ENCODE measurements at regions not wholly inside any gene's neighbourhood (a gene's known extent, or its start where the extent isn't known, plus 50 kb on each side); places are given as distances from the start of the nearest gene placed in this dataset.
"Not testable (repeated sequence)": the region's sequence is repeated elsewhere in the genome, so short reads cannot be mapped to it uniquely, and the experiment has no call there.

DNA sequence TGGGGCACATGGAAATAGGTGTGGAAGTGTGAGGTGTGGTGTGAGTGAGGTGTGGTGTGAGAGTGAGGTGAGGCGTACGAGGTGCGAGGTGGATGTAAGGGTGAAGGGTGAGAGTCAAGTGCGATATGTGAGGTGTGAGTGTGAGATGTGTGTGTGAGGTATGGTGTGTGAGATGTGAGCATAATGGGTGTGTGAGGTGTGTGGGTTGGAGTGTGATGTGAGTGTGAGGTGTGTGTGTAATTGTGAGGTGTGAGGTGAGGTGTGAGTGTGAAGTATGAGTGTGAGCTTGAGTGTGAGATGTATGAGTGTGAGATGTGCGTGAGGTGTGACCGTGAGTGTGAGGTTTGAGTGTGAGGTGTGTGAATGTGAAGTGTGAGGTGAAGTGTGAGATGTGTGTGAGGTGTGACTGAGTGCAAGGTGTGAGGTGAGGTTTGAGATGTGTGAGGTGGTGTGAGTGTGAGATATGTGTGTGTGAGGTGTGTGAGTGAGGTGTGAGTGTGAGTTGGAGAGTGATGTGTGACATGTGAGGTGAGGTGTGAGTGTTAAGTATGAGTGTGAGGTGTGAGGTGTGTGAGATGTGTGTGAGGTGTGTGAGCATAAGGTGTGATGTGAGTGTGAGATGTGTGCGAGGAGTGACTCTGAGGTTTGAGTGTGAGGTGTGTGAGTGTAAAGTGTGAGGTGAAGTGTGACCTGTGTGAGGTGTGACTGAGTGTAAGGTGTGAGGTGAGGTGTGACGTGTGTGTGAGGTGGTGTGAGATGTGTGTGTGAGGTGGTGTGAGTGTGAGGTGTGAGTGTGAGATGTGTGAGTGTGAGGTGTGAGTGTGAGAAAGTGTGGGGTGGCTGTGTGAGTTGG lies 354.0 kb downstream of the FOXL1 start:
- no peak for DNase-seq (ENCODE audit: low spot score)

- no peak for DNase-seq (ENCODE audit: low spot score)
These were observed 356.4 kb downstream of the FOXL1 start for GRCh38 chr16:86934581-86935375.

- no peak for DNase-seq (ENCODE audit: low spot score)
These were observed 361.3 kb downstream of the FOXL1 start for GRCh38 chr16:86939609-86940008.

DNA sequence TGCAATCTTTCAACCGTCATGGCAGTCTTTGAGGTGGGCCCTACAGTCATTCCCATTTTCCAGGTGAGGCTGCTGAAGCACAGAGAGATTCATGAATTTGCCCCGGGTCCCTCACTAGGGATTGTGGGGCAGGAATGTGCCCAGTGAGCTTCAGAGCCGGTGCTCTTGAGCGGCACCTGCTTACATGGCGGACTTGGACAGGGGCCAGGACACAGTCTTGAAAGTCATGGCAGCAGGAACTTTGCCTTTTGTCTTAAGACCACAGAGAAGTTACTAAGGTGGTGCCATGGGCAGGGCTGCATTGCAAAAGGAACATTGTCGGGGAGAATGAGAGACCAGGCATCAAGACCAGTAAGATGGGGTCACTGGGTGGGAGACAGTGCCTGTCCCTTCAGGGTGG lies 363.4 kb downstream of the FOXL1 start:
- no peak for DNase-seq (ENCODE audit: low spot score)

DNA sequence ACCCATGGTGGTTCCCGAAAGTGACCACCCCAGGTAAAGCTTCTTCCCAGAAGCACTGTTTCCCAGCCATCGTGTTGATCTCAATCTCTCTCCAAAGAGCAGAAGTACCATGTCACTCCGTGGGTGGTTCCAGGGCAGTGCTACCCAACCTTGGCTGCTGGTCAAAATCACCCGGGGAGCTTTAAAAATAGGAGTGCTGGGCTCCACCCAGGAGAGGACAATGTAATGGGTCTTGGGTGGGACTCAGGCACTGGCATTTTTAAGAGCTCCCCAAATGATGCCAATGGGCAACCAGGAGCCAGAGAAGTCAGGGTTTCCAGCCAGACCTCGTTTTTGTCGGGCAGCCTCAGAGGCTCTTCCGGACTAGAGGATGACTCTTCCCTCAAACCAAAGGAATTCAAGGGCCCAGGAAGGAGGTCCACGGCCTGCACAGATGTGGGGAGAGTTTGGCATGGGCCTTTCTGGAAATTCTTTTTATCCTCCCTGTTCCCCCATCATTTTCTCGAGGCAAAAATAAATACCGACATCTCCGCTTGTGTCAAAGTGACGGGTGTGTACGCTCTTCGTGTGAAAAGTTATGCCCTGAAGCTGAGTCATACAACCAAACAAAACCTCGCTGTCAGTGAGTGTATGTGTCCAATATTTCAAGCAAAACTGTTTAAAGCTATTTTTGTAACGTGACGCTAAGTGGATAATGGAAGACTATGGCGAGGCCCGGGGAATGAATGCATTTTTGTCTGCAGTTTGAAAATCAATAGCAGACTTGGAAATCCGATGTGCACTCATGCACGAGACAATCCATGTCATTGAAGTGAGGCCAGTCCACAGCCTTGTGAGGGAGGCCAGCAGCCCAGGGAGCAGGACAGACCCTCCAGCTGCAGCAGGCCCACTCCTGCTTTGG lies 364.1 kb downstream of the FOXL1 start:
- DNase-seq (ENCODE audit: low spot score) = no peak

DNA sequence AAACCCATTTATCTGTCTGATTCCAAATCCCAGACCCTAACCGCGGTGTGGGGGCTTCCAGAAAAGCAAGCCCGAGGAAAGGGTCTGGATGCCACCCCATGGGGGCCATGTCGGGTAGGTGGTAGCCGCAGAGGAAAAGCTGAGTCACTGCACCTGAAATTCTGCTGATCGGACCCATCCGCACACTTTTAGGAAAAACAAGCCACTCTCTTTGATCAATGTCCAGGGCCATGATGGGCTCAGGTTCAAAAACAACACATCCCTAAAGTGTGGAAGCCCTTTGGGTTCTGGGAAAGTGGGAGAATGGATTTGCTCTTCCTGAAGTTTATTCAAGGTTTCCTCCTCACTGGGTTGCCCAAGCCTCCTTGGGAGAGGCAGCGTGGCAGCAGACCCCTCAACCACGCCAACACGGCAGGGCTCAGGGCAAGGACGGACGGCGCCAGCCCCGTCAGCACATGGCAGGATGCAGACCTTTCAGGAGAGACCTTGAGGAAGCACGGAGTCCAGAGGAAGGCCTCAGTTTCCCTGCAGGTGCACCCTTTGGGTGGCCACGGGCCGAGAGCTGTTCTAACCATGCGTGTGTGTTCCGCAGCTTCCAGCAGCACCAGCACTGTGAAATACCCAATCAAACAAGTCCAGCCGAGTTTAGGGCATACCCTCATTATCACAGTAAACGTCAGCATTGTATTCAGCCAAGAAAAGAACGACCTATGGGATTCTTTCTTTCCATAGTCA lies 367.0 kb downstream of the FOXL1 start:
- DNase-seq (ENCODE audit: low spot score) = no peak

DNA sequence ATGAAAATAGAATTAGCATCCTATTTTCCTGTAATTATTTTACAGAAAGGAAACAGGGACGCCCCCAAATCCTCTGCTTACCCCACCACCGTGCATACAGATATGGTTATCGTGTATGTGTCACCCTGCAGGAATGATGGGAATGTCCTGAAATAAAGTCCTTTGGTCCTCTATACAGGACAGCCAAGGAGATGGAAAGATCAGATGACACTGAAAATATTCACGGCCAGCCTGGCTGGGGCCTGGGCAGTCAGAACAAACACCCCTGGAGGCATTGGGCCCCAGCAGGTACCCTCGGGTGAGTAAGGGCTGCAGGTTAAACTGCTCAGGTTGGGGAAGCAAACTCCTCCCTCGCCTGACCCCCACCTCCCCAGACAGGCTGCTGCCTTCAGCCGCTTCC lies 368.0 kb downstream of the FOXL1 start:
- no peak for DNase-seq (ENCODE audit: low spot score)

DNA sequence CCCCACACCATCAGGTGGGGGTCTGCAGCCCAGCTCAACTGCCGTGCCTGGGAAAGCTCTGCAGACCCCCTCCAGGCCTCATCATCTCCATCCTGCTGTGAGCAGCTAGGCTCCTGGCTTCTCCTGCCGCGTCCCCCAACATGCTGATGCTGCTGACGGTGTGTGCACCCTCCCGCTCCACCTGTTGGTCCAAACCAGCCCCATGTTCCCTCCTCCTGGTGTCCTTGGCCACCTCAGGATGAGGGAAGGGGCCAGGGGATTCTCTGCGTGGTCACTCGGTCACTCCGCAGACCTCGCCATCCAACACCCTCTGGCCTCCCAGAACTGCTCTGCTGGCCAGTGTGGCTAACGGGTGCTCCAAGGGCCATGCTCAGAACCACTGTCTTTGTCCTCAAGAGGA lies 368.6 kb downstream of the FOXL1 start:
- no peak for DNase-seq (ENCODE audit: low spot score)

DNA sequence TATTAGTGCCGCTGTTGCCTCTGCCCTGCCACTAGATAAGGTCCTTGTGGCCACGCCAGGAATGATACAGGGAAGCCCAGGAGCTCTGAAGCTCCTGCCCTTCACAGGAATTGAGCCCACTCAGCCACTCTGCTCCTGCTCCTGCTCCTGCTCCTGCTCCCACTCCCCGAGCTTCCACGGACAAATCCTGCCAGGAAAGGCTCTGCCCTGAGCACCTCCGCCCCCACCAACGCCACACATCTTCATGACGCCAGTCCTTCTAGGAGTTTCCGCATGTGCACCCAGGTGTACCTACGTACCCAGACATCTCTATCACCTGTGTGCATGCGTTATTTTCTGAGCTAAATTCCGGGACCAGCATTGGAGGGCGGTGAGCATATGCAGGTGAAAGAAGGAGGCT lies 369.1 kb downstream of the C16orf95 start:
- no peak for DNase-seq (ENCODE audit: low spot score)

GRCh38 chr16:86949116-86949515 lies 368.1 kb downstream of the C16orf95 start:
- DNase-seq (ENCODE audit: low spot score) = no peak

DNA sequence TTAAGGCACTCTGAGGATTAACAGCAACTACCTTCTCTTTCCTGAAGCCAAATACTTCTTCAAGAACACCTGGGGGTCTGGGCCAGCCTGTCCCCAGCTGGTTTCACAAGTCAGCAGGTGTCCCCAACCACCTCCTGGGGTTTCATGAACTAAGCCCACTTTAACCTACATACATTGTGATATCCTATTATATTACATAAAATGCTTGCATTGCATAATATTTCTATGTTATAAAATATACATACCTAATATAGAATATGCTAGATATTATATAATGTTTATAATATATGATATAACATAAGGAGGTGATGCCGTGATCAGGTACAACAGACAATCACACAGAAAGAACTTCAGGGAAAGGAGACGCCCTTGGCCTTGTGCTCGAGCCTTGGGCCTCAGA lies 367.6 kb downstream of the C16orf95 start:
- DNase-seq (ENCODE audit: low spot score) = no peak

DNA sequence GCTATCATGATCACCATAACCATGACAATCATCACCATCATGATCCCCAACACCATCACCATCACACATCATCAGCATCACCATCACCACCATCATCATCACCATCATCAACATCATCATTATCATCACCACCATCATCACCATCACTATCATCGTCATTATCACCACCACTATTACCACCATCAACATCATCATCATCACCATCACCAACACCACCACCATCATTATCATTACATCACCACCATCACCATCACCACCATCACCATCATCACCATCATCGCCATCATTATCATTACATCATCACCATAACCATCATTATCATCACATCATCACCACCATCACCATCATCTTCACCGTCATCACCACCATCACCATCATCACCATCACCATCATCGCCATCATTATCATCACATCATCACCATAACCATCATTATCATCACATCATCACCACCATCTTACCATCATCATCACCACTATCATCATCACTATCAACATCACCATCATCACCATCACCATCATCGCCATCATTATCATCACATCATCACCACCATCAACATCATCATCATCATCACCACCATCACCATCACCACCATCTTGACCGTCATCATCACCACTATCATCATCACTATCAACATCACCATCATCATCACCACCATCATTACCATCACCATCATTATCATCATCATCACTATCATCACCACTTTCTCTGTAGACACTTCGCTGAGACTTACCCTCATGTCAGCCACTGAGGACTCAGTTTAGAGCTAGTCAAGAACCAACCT lies 366.0 kb downstream of the C16orf95 start:
- DNase-seq (ENCODE audit: low spot score) = no peak

DNA sequence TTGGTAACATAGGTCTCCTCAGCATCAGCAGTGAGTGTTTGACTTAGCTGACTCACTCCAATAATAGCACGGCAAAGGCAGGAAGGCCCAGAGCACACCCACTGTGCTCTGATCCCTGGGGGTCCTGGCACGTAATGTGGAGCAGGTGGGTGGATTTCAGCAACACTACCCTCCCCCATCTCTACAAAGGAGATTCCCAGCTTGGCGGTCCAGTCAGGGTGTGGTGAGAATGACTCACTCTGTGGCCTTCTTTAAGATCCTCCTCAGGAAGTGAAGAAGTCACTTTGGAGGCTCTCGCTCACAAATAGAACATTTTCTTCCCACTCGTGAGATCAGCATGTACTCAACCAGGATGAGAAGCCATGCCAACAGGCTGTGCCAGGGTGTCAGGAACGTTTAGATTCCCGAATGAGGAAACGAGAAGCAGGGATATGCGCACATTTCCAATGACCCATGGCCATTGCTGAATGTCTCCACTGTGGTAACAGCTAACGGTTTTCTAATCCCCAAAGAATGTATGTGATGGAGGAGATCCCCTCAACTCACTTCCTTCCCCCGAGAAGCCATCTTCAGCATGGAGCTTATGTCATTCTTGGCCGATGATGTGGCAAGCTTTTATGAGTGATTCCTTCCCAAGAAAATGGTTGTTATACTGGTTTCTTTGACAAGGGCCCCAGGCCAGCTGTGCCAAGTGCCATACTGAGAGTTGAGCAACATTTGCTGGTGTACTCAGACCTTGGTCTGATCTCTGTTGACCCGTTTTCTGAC lies 365.2 kb downstream of the C16orf95 start:
- peak; percentile 48 for DNase-seq (ENCODE audit: low spot score)

DNA sequence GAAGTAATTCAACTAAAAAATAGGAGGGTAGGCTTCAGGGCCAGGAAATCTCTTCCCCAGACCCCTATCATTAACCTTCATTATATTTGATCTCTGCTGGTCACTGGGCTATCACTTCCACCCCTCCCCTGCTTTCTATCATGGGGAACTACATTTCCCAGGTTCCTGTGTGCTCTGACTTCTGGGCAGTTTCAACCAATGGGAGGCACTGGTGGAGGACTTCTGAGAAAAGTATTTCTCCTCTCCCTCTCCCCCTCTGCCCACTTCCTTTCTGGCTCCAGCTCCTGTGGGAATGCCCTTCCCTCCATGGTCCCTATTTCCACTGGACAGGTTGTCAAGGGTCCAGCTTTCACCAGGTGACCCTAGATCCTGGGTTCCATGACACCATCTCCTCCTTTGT lies 364.4 kb downstream of the C16orf95 start:
- no peak for DNase-seq (ENCODE audit: low spot score)

DNA sequence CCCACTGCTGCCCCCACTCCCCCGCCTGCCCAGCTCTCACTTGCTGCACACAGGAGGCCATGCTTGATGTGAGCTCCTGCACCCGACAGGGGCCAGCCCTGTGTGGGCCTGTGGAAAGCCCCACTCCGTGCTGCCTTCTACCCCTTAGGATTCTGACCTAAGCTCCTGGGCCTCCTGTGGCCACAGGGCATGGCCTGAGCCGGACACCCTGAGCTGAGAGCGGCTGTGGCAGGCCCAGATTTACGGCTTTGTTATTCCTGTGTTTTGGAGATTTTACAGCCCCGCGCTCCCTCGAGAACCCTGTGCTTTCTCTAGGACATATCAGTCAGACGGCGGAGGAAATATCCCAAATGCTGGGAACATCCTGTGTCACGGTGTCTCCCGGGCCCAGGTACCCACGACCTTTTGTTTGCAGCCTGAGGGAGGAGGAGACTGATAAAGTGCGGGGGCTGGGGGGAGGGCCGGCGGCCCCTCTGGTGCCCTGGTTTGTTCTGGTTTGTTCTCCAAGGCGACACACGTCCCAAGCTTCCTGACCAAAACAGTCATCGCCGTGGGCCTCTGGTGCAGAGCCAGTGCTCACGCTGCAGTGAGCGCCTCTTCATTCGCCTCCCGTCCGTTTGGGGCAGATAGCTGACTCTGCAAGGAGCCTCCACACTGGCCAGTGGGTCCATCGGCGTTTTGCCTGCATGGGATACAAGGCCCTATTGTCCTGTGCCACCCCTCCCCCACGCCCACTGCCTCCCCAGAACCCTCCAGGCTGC lies 363.4 kb downstream of the C16orf95 start:
- no peak for DNase-seq (ENCODE audit: low spot score)

- DNase-seq (ENCODE audit: low spot score) = no peak
These were observed 361.9 kb downstream of the C16orf95 start for GRCh38 chr16:86955136-86955855.

DNA sequence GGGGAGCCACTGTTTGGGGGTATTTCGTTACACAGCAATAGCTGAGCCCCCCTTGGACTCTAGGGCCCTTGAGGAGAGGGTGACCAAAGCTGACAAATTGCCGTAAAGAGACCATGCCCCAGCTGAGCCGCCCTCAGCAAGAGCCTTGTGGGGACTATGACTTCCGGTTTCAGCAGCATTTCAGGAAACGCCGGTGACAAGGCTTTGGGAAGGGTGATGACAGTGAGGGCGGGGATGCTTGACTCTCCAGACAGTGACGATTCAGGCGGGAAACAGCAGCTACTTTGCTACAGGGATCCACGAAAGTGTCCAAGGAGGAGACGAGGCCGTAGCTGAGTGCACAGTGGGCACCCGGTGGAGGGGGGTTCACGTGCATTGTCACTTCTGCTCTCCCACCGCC lies 360.8 kb downstream of the C16orf95 start:
- no peak for DNase-seq (ENCODE audit: low spot score)

- not testable (repeated sequence) for DNase-seq (ENCODE audit: low spot score)
These were observed 359.5 kb downstream of the C16orf95 start for GRCh38 chr16:86957662-86958198.

All from RKO (cell line).